GM10248 (cell line): ENCODE measurements at regions not wholly inside any gene's neighbourhood (a gene's known extent, or its start where the extent isn't known, plus 50 kb on each side); places are given as distances from the start of the nearest gene placed in this dataset.
"Not testable (repeated sequence)": the region's sequence is repeated elsewhere in the genome, so short reads cannot be mapped to it uniquely, and the experiment has no call there.

Experiments used
- CTCF ChIA-PET: fragments of 300-600 bp; sonication (Branson Sonifier 250); formaldehyde crosslinking; extraction: SDS; loops from one replicate; lab custom pipeline; 2021; ENCODE audit warnings: antibody characterized with exemption; lab: Yijun Ruan, JAX
- POLR2A ChIA-PET: fragments of 350-650 bp; sonication (Branson Sonifier 250); formaldehyde crosslinking; extraction: SDS; loops from one replicate; lab custom pipeline; 2020; ENCODE audit warnings: antibody characterized with exemption; lab: Yijun Ruan, JAX
- DNase-seq: peaks from one replicate; pipeline ENCODE4 v3.0.0; 2012; ENCODE audit errors: extremely low spot score
- TF ChIP-seq, protein P1 (sequence below): IDR thresholded peaks from 2 replicates; pipeline ENCODE4 v1.5.1; 2012; ENCODE audit warnings: mild to moderate bottlenecking, low read depth; ENCODE audit errors: extremely low read depth, missing control alignments, control extremely low read depth

GRCh38 chr6:149138089-149138488 is 179.4 kb upstream of the TAB2 start:
- CTCF ChIA-PET, result interaction anchor here (1.4 to 1.7 kb wide), 4 partner anchors 12 to 294 kb away, joined by 4 to 5 read pairs (median 4); no protein-coding TSS in a partner anchor
- TF ChIP-seq, protein P1, sequence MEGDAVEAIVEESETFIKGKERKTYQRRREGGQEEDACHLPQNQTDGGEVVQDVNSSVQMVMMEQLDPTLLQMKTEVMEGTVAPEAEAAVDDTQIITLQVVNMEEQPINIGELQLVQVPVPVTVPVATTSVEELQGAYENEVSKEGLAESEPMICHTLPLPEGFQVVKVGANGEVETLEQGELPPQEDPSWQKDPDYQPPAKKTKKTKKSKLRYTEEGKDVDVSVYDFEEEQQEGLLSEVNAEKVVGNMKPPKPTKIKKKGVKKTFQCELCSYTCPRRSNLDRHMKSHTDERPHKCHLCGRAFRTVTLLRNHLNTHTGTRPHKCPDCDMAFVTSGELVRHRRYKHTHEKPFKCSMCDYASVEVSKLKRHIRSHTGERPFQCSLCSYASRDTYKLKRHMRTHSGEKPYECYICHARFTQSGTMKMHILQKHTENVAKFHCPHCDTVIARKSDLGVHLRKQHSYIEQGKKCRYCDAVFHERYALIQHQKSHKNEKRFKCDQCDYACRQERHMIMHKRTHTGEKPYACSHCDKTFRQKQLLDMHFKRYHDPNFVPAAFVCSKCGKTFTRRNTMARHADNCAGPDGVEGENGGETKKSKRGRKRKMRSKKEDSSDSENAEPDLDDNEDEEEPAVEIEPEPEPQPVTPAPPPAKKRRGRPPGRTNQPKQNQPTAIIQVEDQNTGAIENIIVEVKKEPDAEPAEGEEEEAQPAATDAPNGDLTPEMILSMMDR, result no peak
- POLR2A ChIA-PET, result no interaction called here
- DNase-seq, result no peak

DNA sequence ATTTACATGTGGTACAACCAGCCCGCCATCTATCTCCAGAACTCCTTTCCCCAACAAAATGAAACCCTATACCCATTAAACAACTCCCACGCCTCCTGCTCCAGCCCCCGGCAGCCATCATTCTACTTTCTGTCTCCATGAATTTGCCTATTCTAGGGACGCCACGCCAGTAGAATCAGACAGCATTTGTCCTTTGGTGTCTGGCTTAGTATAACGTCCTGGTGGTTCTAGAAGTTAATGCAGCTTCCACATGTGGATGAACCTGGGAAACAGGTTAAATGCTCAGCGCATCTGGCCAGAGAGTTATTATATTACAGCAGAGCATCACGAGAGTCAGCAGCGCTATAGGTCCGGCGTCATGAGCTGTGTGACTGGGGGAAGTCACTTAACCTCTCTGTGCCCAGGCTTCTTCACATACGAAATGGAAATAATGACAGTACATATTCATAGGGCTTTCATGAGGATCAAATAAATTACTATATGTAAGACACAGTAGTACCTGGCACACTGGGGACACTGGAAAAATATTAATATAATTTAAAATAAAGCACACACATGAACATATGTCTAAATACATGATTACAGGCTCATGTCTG is 178.7 kb upstream of the TAB2 start:
- ChIA-PET CTCF (interaction anchor here (1.3 to 2.1 kb wide), 5 partner anchors 8 to 293 kb away, joined by 3 to 12 read pairs (median 4); no protein-coding TSS in a partner anchor), POLR2A (no interaction called here)
- TF ChIP-seq, protein P1, result no peak
- no peak for DNase-seq

- ChIA-PET CTCF (interaction anchor here (0.9 to 2.1 kb wide), 5 partner anchors 9 to 58 kb away, joined by 3 to 12 read pairs (median 3); no protein-coding TSS in a partner anchor), POLR2A (no interaction called here)
- no peak for DNase-seq
- TF ChIP-seq, protein P1, result no peak
Observed at GRCh38 chr6:149139782-149140136, 177.8 kb upstream of the TAB2 start.

- peak; percentile 42 for DNase-seq
- CTCF ChIA-PET, result interaction anchor here (0.9 to 2.1 kb wide), 5 partner anchors 9 to 58 kb away, joined by 3 to 12 read pairs (median 3); no protein-coding TSS in a partner anchor
- POLR2A ChIA-PET, result no interaction called here
- TF ChIP-seq, protein P1, result no peak
Observed at GRCh38 chr6:149140137-149140909, 177.2 kb upstream of the TAB2 start.

GRCh38 chr6:149140910-149141290 is 176.6 kb upstream of the TAB2 start:
- ChIA-PET CTCF (interaction anchor here (1.1 to 2.1 kb wide), 3 partner anchors 10 to 29 kb away, joined by 3 to 12 read pairs (median 3); no protein-coding TSS in a partner anchor), POLR2A (no interaction called here)
- TF ChIP-seq, protein P1, result no peak
- peak; percentile 28 for DNase-seq

- TF ChIP-seq, protein P1, result no peak
- CTCF ChIA-PET, result no interaction called here
- no peak for DNase-seq
- POLR2A ChIA-PET, result no interaction called here
Observed at GRCh38 chr6:149142924-149143429, 174.5 kb upstream of the TAB2 start.

DNA sequence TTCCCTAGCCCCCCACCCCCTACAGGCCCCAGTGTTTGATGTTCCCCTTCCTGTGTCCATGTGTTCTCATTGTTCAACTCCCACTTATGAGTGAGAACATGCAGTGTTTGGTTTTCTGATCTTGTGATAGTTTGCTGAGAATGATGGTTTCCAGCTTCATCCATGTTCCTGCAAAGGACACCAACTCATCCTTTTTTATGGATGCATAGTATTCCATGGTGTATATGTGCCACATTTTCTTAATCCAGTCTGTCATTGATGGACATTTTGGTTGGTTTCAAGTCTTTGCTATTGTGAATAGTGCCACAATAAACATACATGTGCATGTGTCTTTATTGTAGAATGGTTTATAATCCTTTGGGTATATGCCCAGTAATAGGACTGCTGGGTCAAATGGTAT is 171.7 kb upstream of the TAB2 start:
- CTCF ChIA-PET, result interaction anchor here (1.4 kb wide), 1 partner anchor 15 kb away, joined by 3 read pairs; no protein-coding TSS in a partner anchor
- DNase-seq, POLR2A ChIA-PET: not testable (repeated sequence)
